ENCODE measurements at regions not wholly inside any gene's neighbourhood (a gene's known extent, or its start where the extent isn't known, plus 50 kb on each side); places are given as distances from the start of the nearest gene placed in this dataset.
A peak's percentile ranks its signal among the peaks of the same experiment; 100 is the strongest.
"Not testable (repeated sequence)": the region's sequence is repeated elsewhere in the genome, so short reads cannot be mapped to it uniquely, and the experiment has no call there.

DNA sequence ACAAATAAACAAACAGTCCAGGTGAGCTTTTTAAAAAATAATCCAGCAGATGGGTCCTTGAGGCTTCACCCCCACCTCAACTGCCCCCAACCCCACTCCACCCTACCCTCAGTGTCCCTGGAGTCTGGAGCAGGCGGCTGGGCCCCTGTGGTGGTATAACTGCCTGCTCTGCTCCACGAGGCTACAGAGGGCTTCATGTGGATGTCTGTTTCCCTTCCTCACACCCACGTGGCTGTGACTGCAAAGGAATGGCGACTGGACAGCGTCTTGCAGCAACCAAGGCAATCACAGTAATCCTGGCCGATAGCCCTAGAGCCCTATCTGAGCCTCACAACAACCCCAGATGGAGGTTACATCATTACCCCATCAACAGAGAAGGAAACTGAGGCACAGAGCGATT is 76.5 kb downstream of the SLC2A10 start:
- H3K27me3 ChIP-seq, result no peaks in the 10 kb centered on the region
- intact Hi-C loops (cut with DNase I), result no loop called here
- H3K27ac ChIP-seq, result no peak overlapping the region
- H3K4me3 ChIP-seq, result no peak overlapping the region
- H3K36me3 ChIP-seq, result no peaks in the 10 kb centered on the region
- WGBS, 2 donors, result 79 to 80% methylated on average over 7 of the region's 7 CpGs
- peaks cover 0 to 22% (median 15%) of the 10 kb centered on the region in 4 donors for H3K4me1 ChIP-seq
- no peak for DNase-seq
- TF ChIP-seq POLR2A (IDR thresholded peaks at IDR 0.05), result no peak
- TF ChIP-seq POLR2AphosphoS5 (IDR thresholded peaks at IDR 0.05), result peak in 1 of 4 donors; percentile 34
- no peak for TF ChIP-seq EP300 (IDR thresholded peaks at IDR 0.05)
- TF ChIP-seq, protein P1, sequence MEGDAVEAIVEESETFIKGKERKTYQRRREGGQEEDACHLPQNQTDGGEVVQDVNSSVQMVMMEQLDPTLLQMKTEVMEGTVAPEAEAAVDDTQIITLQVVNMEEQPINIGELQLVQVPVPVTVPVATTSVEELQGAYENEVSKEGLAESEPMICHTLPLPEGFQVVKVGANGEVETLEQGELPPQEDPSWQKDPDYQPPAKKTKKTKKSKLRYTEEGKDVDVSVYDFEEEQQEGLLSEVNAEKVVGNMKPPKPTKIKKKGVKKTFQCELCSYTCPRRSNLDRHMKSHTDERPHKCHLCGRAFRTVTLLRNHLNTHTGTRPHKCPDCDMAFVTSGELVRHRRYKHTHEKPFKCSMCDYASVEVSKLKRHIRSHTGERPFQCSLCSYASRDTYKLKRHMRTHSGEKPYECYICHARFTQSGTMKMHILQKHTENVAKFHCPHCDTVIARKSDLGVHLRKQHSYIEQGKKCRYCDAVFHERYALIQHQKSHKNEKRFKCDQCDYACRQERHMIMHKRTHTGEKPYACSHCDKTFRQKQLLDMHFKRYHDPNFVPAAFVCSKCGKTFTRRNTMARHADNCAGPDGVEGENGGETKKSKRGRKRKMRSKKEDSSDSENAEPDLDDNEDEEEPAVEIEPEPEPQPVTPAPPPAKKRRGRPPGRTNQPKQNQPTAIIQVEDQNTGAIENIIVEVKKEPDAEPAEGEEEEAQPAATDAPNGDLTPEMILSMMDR (IDR thresholded peaks at IDR 0.05), result no peak
- H3K9me3 ChIP-seq, result no peaks in the 10 kb centered on the region

DNA sequence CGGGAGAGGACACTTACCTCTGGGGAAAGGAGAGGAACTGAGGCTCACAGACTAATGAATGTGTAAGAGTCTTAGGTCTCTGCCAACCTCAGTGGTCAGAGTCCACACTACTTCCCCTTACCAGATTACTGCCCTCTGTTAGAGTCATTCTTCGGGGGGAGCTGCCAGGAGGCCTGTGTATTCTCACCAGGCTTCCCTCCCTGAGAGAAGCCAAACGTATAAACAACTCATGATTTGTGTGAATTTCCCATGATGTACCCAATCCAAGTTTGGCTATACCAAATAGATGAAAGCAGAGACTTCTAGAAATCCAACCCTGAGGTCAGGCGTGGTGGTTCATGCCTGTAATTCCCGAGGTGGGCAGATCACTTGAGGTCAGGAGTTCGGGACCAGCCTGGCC is 77.1 kb downstream of the SLC2A10 start:
- TF ChIP-seq POLR2AphosphoS5 (IDR thresholded peaks at IDR 0.05) (peak; percentile 21 to 84 (median 82)), POLR2A (IDR thresholded peaks at IDR 0.05) (no peak), EP300 (IDR thresholded peaks at IDR 0.05) (peak in 1 of 4 donors; percentile 50)
- TF ChIP-seq, protein P1 (IDR thresholded peaks at IDR 0.05), result no peak
- 76% methylated on average over 6 of the region's 6 CpGs for WGBS, 2 donors
- Histone ChIP-seq H3K27me3 (no peaks in the 10 kb centered on the region), H3K9me3 (no peaks in the 10 kb centered on the region), H3K36me3 (no peaks in the 10 kb centered on the region), H3K4me3 (no peak overlapping the region), H3K4me1 (peaks cover 0 to 22% (median 15%) of the 10 kb centered on the region in 4 donors), H3K27ac (peak overlapping the region in 1 of 4 donors; percentile 13)
- no peak for DNase-seq
- intact Hi-C loops (cut with DNase I), result no loop called here

DNA sequence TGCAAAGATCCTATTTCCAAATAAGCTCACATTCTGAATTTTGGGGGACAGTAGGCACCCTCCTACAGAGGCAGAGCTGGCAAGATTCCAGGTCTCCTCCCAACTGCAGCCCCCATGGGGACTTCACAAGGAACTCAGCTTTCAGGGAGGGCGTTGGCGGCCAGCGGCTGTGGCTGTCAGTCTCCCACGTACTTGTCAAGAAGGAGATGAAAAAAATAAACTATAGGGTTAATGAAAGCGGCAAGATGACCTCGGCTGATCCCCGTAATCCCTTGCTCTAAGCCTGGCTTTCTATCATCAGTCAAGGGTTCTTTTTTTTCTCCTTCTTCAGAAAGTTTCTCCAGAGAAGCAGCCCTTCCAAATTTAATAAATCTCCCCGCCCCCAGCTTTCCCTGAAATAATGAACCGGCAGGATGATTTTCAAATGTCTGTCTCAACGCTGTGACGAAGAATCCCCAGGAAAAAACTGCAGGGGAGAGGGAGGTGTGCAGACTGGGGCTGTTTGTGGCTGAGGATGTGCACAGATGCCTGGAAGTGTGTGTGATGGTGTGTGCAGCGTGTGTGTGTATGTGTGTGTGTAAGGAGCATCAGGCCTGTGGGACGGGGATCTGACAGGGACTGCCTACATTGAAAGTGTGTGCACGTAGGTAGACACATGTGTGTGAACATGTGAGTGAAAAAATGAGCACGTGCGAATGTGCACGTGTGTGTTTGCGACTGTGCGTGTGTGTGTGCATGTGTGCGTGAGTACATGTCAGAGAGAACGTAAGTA is 78.7 kb downstream of the SLC2A10 start:
- Histone ChIP-seq H3K9me3 (no peaks in the 10 kb centered on the region), H3K27ac (no peak overlapping the region), H3K4me3 (no peak overlapping the region), H3K36me3 (no peaks in the 10 kb centered on the region), H3K4me1 (peaks cover 0 to 22% (median 15%) of the 10 kb centered on the region in 4 donors), H3K27me3 (no peaks in the 10 kb centered on the region)
- TF ChIP-seq EP300 (IDR thresholded peaks at IDR 0.05) (no peak), POLR2A (IDR thresholded peaks at IDR 0.05) (no peak), POLR2AphosphoS5 (IDR thresholded peaks at IDR 0.05) (no peak)
- TF ChIP-seq, protein P1 (IDR thresholded peaks at IDR 0.05), result no peak
- no peak for DNase-seq
- intact Hi-C loops (cut with DNase I), result no loop called here
- 72 to 86% methylated on average over 21 of the region's 21 CpGs for WGBS, 2 donors

DNA sequence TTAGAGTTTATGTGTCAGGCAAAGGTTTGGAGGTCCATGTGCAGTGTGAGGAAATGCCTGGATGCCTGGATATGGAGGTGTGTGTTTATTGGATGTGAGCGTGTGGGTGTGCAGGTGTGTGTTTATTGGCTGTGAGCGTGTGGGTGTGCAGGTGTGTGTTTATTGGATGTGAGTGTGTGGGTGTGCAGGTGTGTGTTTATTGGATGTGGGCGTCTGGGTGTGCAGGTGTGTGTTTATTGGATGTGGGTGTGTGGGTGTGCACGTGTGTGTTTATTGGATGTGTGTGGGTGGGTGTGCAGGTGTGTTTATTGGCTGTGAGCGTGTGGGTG is 79.3 kb downstream of the SLC2A10 start:
- H3K4me3 ChIP-seq; H3K27me3 ChIP-seq; H3K36me3 ChIP-seq; intact Hi-C loops (cut with DNase I); H3K9me3 ChIP-seq; H3K27ac ChIP-seq; DNase-seq: not testable (repeated sequence)
- 38 to 73% methylated on average over 5 of the region's 5 CpGs for WGBS, 2 donors
- peaks cover 0 to 22% (median 15%) of the 10 kb centered on the region in 4 donors for H3K4me1 ChIP-seq

DNA sequence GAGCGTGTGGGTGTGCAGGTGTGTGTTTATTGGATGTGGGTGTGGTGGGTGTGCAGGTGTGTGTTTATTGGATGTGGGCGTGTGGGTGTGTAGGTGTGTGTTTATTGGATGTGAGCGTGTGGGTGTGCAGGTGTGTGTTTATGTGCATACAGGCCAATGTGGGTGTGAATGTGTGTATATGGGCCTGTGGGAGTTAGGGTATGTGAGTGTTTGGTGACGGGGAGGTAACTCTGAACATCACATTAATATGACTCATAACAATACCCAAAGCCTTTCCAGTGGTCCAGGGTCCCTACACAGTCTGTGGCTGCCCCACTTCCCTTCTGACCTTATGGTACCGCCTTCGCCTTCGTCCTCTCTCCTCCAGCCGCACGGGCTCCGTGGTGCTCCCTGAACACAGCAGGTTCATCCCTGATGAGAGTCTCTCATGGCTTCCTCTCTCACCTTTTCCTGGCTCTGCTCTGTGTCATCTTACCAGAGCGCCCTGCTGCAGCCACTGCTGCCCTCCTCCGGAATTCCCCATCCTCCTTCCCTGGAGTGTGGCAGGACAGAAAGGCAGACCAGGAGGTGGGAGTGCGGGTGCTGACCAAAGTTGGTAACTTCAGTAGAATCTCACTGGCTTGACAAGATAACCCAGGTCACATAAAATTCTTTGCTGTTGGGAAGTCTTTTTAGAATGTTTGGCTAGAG is 80.0 kb downstream of the SLC2A10 start:
- no peak for DNase-seq
- Histone ChIP-seq H3K4me3 (no peak overlapping the region), H3K9me3 (no peaks in the 10 kb centered on the region), H3K36me3 (no peaks in the 10 kb centered on the region), H3K27me3 (no peaks in the 10 kb centered on the region), H3K27ac (no peak overlapping the region), H3K4me1 (peaks cover 0 to 22% (median 15%) of the 10 kb centered on the region in 4 donors)
- intact Hi-C loops (cut with DNase I), result no loop called here
- TF ChIP-seq, protein P1 (IDR thresholded peaks at IDR 0.05), result no peak
- TF ChIP-seq POLR2A (IDR thresholded peaks at IDR 0.05) (no peak), POLR2AphosphoS5 (IDR thresholded peaks at IDR 0.05) (no peak), EP300 (IDR thresholded peaks at IDR 0.05) (no peak)
- 75 to 80% methylated on average over 13 of the region's 13 CpGs for WGBS, 2 donors
